ENCODE measurements at regions not wholly inside any gene's neighbourhood (a gene's known extent, or its start where the extent isn't known, plus 50 kb on each side); places are given as distances from the start of the nearest gene placed in this dataset.
"Not testable (repeated sequence)": the region's sequence is repeated elsewhere in the genome, so short reads cannot be mapped to it uniquely, and the experiment has no call there.

GRCh38 chr5:84885485-84886258 is 501.0 kb upstream of the EDIL3 start:
- no peak for DNase-seq (ENCODE audit: low read depth in 2 of 2)

- no peak for DNase-seq (ENCODE audit: low read depth in 2 of 2)
Observed at GRCh38 chr5:84881737-84882136, 497.1 kb upstream of the EDIL3 start.

- no peak for DNase-seq (ENCODE audit: low read depth in 2 of 2)
Observed at GRCh38 chr5:84874196-84874595, 489.5 kb upstream of the EDIL3 start.

- DNase-seq (ENCODE audit: low read depth in 2 of 2) = no peak
Observed at GRCh38 chr5:84872768-84873167, 488.1 kb upstream of the EDIL3 start.

- no peak for DNase-seq (ENCODE audit: low read depth in 2 of 2)
Observed at GRCh38 chr5:84870369-84870768, 485.7 kb upstream of the EDIL3 start.

GRCh38 chr5:84869675-84870074 is 485.0 kb upstream of the EDIL3 start:
- DNase-seq (ENCODE audit: low read depth in 2 of 2) = no peak

- DNase-seq (ENCODE audit: low read depth in 2 of 2) = not testable (repeated sequence)
Observed at GRCh38 chr5:84863936-84864335, 479.3 kb upstream of the EDIL3 start.

GRCh38 chr5:84863020-84863419 is 478.3 kb upstream of the EDIL3 start:
- no peak for DNase-seq (ENCODE audit: low read depth in 2 of 2)

- DNase-seq (ENCODE audit: low read depth in 2 of 2) = no peak
Observed at GRCh38 chr5:84862132-84862531, 477.5 kb upstream of the EDIL3 start.

- no peak for DNase-seq (ENCODE audit: low read depth in 2 of 2)
Observed at GRCh38 chr5:84861306-84861705, 476.6 kb upstream of the EDIL3 start.

GRCh38 chr5:84859056-84859455 is 474.4 kb upstream of the EDIL3 start:
- DNase-seq (ENCODE audit: low read depth in 2 of 2) = no peak

- no peak for DNase-seq (ENCODE audit: low read depth in 2 of 2)
Observed at GRCh38 chr5:84831701-84832100, 447.0 kb upstream of the EDIL3 start.

- no peak for DNase-seq (ENCODE audit: low read depth in 2 of 2)
Observed at GRCh38 chr5:84830265-84830664, 445.6 kb upstream of the EDIL3 start.

GRCh38 chr5:84825606-84826005 is 440.9 kb upstream of the EDIL3 start:
- no peak for DNase-seq (ENCODE audit: low read depth in 2 of 2)

- DNase-seq (ENCODE audit: low read depth in 2 of 2) = no peak
Observed at GRCh38 chr5:84821924-84822323, 437.2 kb upstream of the EDIL3 start.

- DNase-seq (ENCODE audit: low read depth in 2 of 2) = no peak
Observed at GRCh38 chr5:84817953-84818352, 433.3 kb upstream of the EDIL3 start.

GRCh38 chr5:84816746-84817547 is 432.3 kb upstream of the EDIL3 start:
- DNase-seq (ENCODE audit: low read depth in 2 of 2) = no peak

- no peak for DNase-seq (ENCODE audit: low read depth in 2 of 2)
Observed at GRCh38 chr5:84816160-84816559, 431.5 kb upstream of the EDIL3 start.

GRCh38 chr5:84805473-84805872 is 420.8 kb upstream of the EDIL3 start:
- no peak for DNase-seq (ENCODE audit: low read depth in 2 of 2)

- no peak for DNase-seq (ENCODE audit: low read depth in 2 of 2)
Observed at GRCh38 chr5:84796399-84796798, 411.7 kb upstream of the EDIL3 start.

- DNase-seq (ENCODE audit: low read depth in 2 of 2) = no peak
Observed at GRCh38 chr5:84794486-84795035, 409.9 kb upstream of the EDIL3 start.

- no peak for DNase-seq (ENCODE audit: low read depth in 2 of 2)
Observed at GRCh38 chr5:84791730-84792129, 407.1 kb upstream of the EDIL3 start.

- DNase-seq (ENCODE audit: low read depth in 2 of 2) = no peak
Observed at GRCh38 chr5:84791138-84791537, 406.5 kb upstream of the EDIL3 start.

Measured in dermis microvascular lymphatic vessel endothelial cell (primary cell).